ENCODE measurements at regions not wholly inside any gene's neighbourhood (a gene's known extent, or its start where the extent isn't known, plus 50 kb on each side); places are given as distances from the start of the nearest gene placed in this dataset.

GRCh38 chr18:68455229-68455603 is 259.7 kb downstream of the TMX3 start:
- TF ChIP-seq POLR2A (IDR thresholded peaks at IDR 0.05) = no peak
- no peak for TF ChIP-seq CTCF (IDR thresholded peaks at IDR 0.05)
